ENCODE measurements at regions not wholly inside any gene's neighbourhood (a gene's known extent, or its start where the extent isn't known, plus 50 kb on each side); places are given as distances from the start of the nearest gene placed in this dataset.

- TF ChIP-seq POLR2AphosphoS5 (IDR thresholded peaks at IDR 0.05; ENCODE audit: low read depth, low read length): no peak
- no peak for TF ChIP-seq TAF1 (IDR thresholded peaks at IDR 0.05; ENCODE audit: low read depth, low read length)
- no peak for TF ChIP-seq POLR2A (IDR thresholded peaks at IDR 0.05; ENCODE audit: low read depth, low read length)
These were observed 617.5 kb downstream of the JRKL start for GRCh38 chr11:97007283-97007682.

Data from GM12891 (cell line).